Hypothalamus (tissue), 51 donors: ENCODE measurements at regions not wholly inside any gene's neighbourhood (a gene's known extent, or its start where the extent isn't known, plus 50 kb on each side); places are given as distances from the start of the nearest gene placed in this dataset.
"Not testable (repeated sequence)": the region's sequence is repeated elsewhere in the genome, so short reads cannot be mapped to it uniquely, and the experiment has no call there.

Experiments
- DNase-seq, 51 donors: peaks; one replicate each; lab custom pipeline; 2025; lab: John Stamatoyannopoulos, UW

DNA sequence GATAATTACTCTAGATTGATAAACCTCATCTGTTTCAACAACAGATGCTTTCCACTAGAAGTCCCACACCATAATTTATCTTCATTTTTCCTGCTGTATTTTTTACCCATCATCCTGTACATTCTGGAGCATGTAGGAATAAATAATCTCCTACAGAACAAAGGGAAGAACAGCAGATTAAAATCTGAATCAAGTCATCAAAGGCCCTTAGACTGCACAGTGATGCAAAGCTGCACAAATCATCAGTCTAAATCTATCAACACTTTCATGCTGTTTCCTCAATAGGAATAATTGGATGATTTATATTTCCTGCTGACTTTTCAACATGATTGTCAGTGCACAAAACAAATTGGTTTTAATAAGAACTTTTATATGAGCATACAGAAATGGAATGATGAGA, 1143.9 kb downstream of the STIM2 start:
- DNase-seq = no peak

DNA sequence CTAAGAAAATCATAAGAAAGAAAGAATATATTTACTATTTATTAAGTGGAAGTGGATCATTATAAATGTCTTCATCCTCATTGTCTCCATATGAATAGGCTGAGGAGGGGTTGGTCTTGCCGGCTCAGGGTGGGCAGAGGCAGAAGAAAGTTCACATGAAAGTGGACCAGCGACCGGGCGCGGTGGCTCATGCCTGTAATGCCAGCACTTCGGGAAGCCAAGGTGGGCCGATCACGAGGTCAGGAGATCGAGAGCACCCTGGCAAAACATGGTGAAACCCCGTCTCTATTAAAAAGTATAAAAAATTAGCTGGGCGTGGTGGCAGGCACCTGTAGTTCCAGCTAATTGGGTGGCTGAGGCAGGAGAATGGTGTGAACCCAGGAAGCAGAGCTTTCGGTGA, 1145.4 kb downstream of the STIM2 start:
- DNase-seq = no peak

DNA sequence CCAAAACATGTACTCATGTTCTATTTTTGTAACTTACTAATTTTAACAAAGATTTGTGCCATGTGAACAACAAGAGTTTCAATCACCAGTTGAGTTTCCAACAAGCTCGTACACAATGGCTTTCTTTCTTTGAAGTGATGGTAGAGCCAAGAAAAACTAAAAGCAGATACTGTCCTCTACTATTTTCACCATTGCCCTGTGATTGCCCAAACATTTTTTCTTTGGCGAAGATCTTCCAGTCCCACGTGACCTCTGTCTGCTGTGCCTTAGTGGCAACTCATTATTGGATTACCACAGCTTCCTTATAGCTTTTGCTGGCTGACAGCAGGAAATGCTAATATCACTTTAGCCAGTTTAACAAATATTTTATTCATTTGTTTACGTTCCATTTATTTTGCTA, 1147.1 kb downstream of the STIM2 start:
- DNase-seq = peak in 10 of 51 donors; percentile 1 to 45 (median 10)

DNA sequence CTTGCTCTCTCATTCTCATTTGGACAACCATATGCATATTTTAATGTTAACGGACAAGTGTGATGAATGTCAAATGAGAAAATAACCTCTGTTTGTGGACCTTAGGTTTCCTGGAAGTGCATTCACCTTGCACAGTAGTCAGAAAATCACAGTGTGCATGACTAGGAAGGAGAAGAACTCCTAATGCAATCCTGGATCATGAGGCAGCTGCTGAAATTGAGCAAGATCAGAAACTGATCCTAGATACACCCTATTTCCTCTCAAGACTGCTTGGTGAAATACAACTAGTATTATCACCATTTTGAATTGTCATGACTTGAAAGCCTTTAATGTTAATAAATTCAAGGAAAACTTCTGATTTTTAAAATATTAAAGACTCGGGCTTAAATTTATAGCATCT, 1148.9 kb downstream of the STIM2 start:
- DNase-seq = no peak

DNA sequence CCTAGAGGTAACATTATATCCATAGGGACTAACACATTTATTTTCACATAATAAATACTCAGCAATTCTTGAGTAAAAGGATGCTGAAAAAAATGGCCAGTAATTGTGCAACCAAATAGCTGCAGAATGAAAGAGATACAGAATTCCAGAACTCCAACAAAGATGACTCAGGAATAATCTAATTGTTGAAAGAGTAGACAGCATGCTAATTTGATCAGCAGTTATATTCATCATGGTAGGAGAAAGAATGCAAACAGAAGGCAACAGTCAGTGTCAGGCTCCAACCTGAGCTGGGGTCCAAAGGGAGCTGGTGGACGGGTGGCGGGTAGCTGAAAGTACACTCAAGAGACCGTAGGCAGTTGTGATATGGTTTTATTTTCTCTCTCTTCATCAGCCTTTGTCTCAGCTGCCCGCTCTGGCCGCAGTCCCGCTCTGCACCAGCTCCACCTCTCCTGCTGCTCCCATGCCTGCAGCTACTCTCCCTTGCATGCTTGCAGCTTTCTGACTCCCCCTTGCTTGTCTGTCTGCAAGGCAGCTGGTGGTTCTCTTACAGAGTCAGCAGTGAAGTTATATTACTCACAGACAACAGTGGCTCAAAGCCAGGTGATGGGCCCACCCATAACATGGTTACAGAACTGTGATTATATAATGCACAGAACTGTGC, 1150.1 kb downstream of the STIM2 start:
- DNase-seq = no peak

DNA sequence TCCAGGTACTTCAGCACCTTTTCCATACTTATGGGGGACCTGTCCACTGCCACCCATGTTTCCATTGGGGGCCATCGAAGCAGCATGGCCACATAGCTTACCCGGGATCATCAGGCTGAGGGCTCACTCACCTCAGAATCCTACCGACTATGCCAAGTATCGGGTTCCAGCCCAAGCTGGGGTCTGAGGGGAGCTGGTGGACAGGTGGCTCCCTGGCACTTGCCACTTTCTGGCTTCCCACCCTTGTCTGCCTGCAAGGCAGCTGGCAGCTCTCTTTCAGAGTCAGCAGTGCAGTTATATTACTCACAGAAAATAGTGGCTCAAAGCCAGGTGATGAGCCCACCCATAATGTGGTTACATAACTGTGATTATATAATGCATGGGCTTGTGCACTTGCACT, 1153.8 kb downstream of the STIM2 start:
- DNase-seq = no peak

DNA sequence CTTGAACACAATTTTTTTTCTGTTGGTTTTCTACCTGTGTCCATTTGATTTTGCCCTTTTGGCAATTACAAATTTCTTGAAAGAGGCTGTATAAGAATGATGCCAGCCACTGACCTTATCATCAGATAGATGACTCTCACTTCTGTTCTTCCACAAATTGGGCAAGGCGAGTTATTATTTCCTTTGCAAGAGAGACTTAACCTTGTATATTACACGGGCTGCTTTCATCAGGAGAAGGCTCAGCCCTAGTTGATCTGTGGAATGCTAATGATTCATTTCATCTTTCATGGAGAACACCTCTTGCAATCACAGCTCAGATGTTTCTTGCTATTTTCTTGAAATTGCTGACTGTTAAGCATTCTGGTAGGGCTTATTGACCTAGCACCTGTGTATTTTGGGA, 1155.4 kb downstream of the STIM2 start:
- no peak for DNase-seq

DNA sequence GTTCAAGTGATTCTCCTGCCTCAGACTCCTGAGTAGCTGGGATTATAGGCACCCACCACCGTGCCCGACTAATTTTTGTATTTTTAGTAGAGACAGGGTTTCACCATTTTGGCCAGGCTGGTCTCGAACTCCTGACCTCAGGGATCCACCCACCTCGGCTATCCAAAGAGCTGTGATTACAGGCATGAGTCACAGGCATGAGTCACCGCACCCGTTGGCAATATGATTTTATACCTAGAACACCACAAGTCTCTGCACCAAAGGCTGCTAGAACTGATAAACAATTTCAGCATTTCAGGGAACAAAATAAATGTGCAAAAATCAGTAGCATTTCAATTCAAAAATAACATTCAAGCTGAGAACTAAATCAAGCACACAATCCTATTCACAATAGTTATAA, 1177.6 kb downstream of the STIM2 start:
- peak in 1 of 51 donors; percentile 2 for DNase-seq

DNA sequence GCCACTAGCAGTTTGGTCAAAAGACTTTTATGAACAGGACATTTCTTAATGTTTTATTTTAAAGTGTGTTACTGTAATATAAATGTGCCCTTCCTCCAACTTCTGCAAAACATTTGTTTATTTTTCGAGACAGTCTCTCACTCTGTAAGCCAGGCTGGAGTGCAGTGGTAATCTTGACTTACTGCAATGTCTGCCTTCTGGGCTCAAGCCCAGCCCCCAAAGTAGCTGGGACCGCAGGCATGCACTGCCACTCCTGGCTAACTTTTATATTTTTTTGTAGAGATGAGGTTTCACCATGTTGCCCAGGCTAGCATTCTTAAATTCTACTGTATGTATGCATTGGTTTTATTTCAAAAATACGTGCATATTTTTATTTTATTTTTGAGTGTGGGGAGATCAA, 1201.9 kb downstream of the STIM2 start:
- DNase-seq = no peak

DNA sequence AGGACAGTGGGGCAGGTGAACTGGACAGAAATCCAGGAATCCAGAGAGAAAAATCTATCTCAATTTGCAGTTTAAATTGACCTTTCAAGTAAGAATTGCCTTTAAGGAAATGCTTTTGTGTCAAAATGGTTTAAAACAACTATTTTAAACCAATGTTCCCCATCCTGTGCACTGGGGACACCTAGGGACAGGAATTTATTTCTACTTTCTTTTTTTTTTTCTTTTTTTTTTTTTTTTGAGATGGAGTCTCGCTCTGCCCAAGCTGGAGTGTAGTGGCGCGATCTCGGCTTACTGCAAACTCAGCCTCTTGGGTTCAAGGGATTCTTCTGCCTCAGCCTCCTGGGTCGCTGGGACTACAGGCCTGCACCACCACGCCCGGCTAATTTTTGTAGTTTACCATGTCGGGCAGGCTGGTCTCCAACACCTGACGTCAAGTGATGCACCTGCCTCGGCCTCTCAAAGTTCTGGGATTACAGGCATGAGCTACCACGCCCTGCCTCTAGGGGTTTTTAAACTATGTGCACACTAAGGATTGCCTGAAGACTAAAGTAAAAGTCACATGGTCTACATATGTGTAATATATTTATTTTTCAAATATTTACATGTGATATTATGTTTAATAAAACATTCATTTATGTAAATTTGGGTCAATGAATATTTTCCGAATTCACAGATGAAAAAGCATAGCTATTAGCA, 1213.4 kb downstream of the STIM2 start:
- DNase-seq = no peak

DNA sequence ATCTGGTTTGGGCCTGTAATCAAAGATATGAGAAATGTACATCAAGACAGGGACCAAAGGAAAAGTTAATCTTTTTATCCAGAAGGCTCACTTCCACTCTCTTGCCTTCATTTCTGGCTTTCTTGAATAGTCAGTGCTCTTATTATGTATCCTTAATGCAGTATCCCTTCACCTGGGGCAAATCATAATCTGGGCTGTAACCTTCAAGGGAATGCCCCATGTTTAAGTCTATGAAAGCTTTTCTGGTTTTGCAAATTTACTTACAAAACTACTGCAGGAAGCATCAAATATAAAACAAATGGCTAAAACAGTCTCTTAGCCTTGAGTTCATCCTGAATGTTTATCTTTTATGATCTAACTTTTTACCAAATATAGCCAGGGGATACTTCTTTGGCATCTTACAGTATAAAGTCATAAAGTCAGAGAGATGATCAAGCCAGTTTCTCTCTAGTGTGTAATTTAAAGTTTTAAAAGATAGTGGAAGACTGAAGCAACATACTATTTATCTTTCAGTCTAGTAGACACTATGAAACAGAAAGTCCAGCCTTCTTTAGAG, 1214.8 kb downstream of the STIM2 start:
- DNase-seq = no peak

DNA sequence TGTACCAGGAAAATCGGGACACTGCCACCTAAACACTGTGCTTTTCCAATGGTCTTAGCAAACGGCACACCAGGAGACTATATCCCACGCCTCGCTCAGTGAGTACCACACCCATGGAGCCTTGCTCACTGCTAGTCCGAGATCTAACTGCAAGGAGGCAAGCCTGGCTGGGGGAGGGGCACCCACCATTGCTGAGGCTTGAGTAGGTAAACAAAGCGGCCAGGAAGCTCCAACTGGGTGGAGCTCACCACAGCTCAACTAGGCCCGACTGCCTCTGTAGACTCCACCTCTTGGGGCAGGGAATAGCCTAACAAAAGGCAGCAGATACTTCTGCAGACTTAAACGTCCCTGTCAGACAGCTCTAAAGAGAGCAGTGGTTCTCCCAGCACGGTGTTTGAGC, 1216.6 kb downstream of the STIM2 start:
- not testable (repeated sequence) for DNase-seq

DNA sequence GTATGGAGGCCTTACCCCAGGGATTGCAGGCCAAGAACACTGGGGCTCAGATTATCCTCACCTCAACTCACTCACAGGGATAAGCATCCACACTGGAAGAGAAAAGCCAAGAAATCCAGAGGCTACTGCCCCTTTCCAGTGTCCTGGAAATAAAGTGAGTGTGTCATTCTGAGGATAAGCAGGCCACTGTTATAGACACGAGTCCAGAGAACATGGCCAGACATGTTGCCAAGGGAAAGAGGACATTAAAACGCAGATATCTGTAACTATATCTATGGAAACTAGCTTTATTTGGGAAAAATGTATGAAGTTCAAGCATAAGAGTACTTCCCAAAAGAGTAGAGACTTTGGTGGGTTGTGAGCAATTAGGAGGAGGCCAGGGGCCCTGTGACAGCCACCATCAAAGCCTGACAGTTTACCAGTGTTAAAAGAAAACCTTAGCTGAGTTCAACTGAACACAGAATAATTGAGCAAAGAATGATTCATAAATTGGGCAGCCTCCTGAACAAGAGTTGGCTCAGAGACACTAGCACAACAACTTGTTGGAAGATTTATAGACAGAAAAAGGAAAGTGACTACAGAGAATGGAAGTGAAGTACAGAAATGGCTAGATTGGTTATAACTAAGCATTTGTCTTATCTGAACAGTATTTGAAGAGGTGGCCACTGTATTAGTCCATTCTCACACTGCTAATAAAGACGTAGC, 1222.2 kb downstream of the STIM2 start:
- no peak for DNase-seq

DNA sequence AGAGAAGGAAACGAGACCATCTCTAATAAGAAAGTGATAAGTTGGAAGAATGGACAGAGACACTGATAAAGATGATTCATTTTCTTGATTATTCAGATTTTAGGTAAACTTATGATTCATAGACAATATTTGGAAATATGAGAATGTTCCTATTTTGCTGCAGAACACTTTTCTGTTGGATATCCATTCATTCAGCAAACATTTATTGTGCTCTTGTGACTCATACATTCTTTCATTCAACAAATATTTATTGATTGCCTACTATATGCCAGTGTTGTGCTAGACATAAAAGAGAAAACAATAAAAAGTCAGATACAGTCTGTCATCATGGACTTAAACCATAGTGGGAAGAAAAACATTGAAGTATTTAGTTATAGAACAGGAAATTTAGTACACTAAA, 1232.0 kb downstream of the STIM2 start:
- no peak for DNase-seq

DNA sequence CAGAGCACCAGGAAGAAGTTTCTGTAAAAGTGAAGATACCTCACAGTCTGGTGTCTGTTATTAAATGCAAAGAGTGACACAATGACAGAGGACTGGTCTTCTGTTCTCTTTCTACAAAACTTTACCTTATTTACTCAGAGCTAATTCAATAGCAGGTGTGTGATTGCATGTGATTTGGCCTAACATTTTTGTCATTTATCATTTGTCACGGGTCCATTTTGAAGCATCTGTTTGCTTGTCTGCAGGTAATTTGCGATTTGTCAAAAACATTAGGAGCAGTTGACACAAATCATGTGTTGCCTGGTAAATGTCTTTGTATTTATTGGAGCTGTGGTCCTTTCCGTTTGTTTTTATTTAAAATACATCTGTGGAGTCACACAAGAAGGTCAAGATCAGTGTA, 1232.4 kb downstream of the STIM2 start:
- DNase-seq = no peak

DNA sequence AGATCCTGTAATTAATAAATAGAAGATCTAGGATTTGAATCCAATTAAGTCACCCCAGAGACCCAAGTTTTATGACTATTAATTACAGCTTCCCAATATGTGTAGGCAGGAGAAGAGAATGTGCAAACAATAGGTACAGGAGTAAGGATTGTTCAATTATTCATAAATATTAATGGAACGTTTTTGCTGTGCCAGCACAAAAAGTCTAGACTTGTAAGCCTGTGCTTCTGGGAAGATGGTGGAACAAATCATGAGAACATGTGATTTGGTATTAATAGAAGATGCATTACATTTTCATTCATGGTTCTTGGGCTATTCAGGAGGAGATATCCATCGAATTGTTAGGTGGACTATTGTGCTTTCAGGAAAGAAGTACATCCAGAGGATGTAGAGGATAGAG, 1240.9 kb downstream of the STIM2 start:
- no peak for DNase-seq

DNA sequence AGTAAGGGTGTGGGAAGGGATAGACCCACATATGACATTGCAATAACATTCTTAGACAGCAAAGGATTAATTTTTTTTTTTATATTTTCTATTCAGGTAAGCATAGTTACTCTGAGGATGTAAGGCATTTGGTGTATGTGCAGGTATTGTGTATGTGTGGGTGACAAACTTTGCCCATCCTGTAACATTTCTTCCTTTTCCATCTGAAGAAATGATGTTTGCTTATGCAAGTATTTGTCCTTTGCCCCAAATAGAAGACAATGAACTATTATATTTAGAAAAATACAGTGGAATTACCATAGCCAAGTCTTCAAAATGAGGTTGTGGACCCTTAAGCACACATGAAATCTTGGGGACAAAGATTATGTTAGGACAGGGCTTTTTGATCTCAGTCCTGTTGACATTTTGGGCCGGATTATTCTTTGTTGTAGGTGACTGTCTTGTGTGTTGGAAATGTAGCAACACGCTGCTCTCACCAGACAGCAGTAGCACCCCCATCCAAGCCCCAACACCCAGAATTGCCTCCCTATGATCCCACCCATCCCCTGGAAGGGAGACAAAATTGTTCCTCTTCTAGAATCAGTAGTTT, 1244.7 kb downstream of the STIM2 start:
- DNase-seq = no peak

DNA sequence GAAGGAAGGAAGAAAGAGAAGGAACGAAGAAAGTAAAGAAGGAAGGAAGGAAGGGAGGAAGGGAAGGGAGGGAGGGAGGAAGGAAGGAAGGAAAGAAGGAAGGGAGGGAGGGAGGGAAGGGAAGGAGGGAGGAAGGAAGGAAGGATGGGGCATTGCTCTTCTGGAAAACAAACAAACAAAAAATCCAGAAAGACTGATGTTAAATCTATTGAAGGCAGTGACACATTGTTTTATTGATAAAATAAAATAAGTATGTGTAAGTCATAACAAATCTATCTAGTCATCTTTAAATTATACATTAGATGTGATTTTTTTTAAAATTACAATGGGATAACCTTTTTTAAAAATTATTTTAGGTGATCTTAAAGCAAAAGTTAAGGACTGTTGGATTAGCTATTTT, 1245.5 kb downstream of the STIM2 start:
- DNase-seq = no peak

DNA sequence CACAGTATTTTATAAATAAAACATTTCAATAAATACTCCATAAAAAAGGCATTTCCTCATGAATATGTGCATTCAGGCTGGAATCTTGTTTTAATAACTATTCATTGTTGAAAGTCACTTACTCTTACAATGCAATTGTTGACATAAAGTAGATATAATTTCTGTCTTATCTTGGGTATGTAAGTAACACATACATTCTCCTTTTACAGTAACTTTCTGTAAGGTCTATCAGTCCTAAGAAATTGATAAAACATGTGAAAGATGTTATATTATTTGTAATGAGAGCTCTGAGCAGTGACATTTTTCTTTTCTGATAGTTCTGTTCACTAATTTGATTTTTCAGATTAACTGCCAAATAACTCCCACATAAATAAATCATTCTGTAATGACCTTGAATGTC, 1249.2 kb downstream of the STIM2 start:
- no peak for DNase-seq

DNA sequence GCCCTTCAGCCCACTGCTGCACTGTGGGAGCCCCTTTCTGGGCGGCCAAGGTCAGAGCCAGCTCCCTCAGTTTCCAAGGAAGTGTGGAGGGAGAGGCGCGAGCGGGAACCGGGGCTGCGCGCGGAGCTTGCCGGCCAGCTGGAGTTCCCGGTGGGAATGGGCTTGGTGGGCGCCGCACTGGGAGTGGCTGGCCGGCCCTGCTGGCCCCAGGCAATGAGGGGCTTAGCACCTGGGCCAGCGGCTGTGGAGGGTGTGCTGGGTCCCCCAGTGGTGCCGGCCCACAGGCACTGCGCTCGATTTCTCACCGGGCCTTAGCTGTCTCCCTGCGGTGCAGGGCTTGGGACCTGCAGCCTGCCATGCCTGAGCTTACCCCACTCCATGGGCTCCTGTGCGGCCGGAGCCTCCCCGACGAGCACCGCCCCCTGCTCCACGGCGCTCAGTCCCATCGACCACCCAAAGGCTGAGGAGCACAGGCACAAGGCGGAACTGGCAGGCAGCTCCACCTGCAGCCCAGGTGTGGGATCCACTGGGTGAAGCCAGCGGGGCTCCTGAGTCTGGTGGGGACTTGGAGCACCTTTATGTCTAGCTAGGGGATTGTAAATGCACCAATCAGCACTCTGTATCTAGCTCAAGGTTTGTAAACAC, 1252.2 kb downstream of the STIM2 start:
- DNase-seq = not testable (repeated sequence)

DNA sequence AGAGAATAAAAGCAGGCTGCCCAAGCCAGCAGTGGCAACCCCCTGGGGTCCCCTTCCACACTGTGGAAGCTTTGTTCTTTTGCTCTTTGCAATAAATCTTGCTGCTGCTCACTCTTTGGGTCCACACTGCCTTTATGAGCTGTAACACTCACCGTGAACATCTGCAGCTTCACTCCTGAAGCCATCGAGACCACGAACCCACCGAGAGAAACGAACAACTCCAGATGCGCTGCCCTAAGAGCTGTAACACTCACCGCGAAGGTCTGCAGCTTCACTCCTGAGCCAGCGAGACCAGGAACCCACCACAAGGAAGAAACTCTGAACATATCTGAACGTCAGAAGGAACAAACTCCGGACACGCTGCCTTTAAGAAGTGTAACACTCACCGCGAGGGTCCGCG, 1252.9 kb downstream of the STIM2 start:
- not testable (repeated sequence) for DNase-seq
